SK-N-SH (cell line): ENCODE measurements at regions not wholly inside any gene's neighbourhood (a gene's known extent, or its start where the extent isn't known, plus 50 kb on each side); places are given as distances from the start of the nearest gene placed in this dataset.

ENCODE experiments used
- CTCF ChIA-PET: fragments of 300-600, 350-600 bp; formaldehyde crosslinking; extraction: SDS; loops from one replicate; lab custom pipeline; 2021; lab: Yijun Ruan, JAX
- POLR2A ChIA-PET: fragments of 350-600 bp; sonication (Branson Sonifier 250); formaldehyde crosslinking; extraction: SDS; loops from one replicate; lab custom pipeline; 2020; ENCODE audit warnings: antibody characterized with exemption, inconsistent platforms; lab: Yijun Ruan, JAX
- DNase-seq: peaks from one replicate; pipeline ENCODE4 v3.0.0; 2012
- H2AFZ ChIP-seq: fragments of 200-600 bp; sonication (generic); 2 replicates; pipeline ENCODE4 v1.8.1; 2016; ENCODE audit warnings: antibody characterized with exemption, mild to moderate bottlenecking, low read depth
- H3F3A ChIP-seq: fragments of 200-600 bp; sonication (generic); replicated peaks from 2 replicates; pipeline ENCODE3; 2016; ENCODE audit warnings: antibody characterized with exemption, mild to moderate bottlenecking; ENCODE audit not compliant: insufficient read depth
- H3K27ac ChIP-seq, 2 experiments: fragments of 200-500 bp in 1 of 2; fragments of 200-600 bp in 1 of 2; sonication (Bioruptor generic) in 1 of 2; sonication (generic), shearing (Covaris generic) in 1 of 2; 2 replicates each; pipeline versions ENCODE4 v1.5.1 to v1.6.1; 2014 to 2016; ENCODE audit warnings: low read depth in 2 of 2, inconsistent platforms in 1 of 2, low read length in 1 of 2, mild to moderate bottlenecking in 1 of 2, mixed read lengths in 1 of 2
- H3K27me3 ChIP-seq: fragments of 200-600 bp; sonication (generic), shearing (Covaris generic); 2 replicates; pipeline ENCODE4 v1.6.1; 2016; ENCODE audit warnings: mixed run types; ENCODE audit not compliant: insufficient read depth
- H3K36me3 ChIP-seq, 2 experiments: fragments of 200-500 bp in 1 of 2; fragments of 200-600 bp in 1 of 2; sonication (Bioruptor generic) in 1 of 2; sonication (generic) in 1 of 2; replicated peaks in 1 of 2; 2 replicates each; pipeline versions ENCODE3 to v1.5.1; 2014 to 2016; ENCODE audit warnings: low read length in 1 of 2, mild to moderate bottlenecking in 1 of 2; ENCODE audit not compliant: insufficient read depth in 2 of 2, control insufficient read depth in 1 of 2
- H3K4me1 ChIP-seq, 2 experiments: fragments of 200-500 bp in 1 of 2; fragments of 200-600 bp in 1 of 2; sonication (Bioruptor generic) in 1 of 2; sonication (generic), shearing (Covaris generic) in 1 of 2; 2 replicates each; pipeline versions ENCODE4 v1.5.1 to v1.6.1; 2014 to 2016; ENCODE audit warnings: low read depth in 1 of 2, low read length in 1 of 2, mixed run types in 1 of 2; ENCODE audit not compliant: insufficient read depth in 2 of 2, control insufficient read depth in 1 of 2
- H3K4me2 ChIP-seq: fragments of 200-600 bp; sonication (generic), shearing (Covaris generic); 2 replicates; pipeline ENCODE4 v1.6.1; 2017; ENCODE audit warnings: mixed run types
- H3K4me3 ChIP-seq, 2 experiments: fragments of 200-500 bp in 1 of 2; fragments of 200-600 bp in 1 of 2; sonication (Bioruptor generic) in 1 of 2; sonication (generic), shearing (Covaris generic) in 1 of 2; 2 replicates each; pipeline versions ENCODE4 v1.5.1 to v1.8.1; 2014 to 2016; ENCODE audit warnings: low read depth in 2 of 2, inconsistent platforms in 1 of 2, low read length in 1 of 2, mild to moderate bottlenecking in 1 of 2, mixed read lengths in 1 of 2, moderate library complexity in 1 of 2
- H3K79me2 ChIP-seq: fragments of 200-600 bp; sonication (generic); 2 replicates; pipeline ENCODE4 v1.8.1; 2017; ENCODE audit warnings: mild to moderate bottlenecking; ENCODE audit not compliant: insufficient read depth
- H3K9ac ChIP-seq: fragments of 200-600 bp; sonication (generic); 2 replicates; pipeline ENCODE4 v1.6.1; 2017; ENCODE audit warnings: mixed run types
- H3K9me2 ChIP-seq: fragments of 200-600 bp; sonication (generic); 2 replicates; pipeline ENCODE4 v1.6.1; 2017; ENCODE audit warnings: mixed run types
- H3K9me3 ChIP-seq: fragments of 200-600 bp; sonication (generic); 2 replicates; pipeline ENCODE4 v1.6.1; 2017; ENCODE audit warnings: mixed run types, mild to moderate bottlenecking, moderate library complexity
- H4K20me1 ChIP-seq: fragments of 200-600 bp; sonication (generic); 2 replicates; pipeline ENCODE4 v1.6.1; 2017; ENCODE audit warnings: mild to moderate bottlenecking, mixed run types; ENCODE audit not compliant: insufficient read depth
- EP300 ChIP-seq, 2 experiments: IDR thresholded peaks; 2 replicates each; pipeline versions ENCODE4 v1.4.0 to v1.6.1; 2012; ENCODE audit warnings: borderline replicate concordance in 1 of 2, low read depth in 1 of 2, low read length in 1 of 2
- EZH2phosphoT487 ChIP-seq: fragments of 200-600 bp; sonication (generic); IDR thresholded peaks from 2 replicates; pipeline ENCODE4 v1.6.1; 2017; ENCODE audit warnings: low read depth, mixed run types, mild to moderate bottlenecking, antibody characterized with exemption, moderate library complexity, borderline replicate concordance
- FOSL2 ChIP-seq: IDR thresholded peaks from 2 replicates; pipeline ENCODE4 v1.4.0; 2012; ENCODE audit warnings: low read depth, mild to moderate bottlenecking, moderate library complexity, borderline replicate concordance
- FOXM1 ChIP-seq: IDR thresholded peaks from 2 replicates; pipeline ENCODE4 v1.4.0; 2012; ENCODE audit warnings: low read depth, mild to moderate bottlenecking
- GATA2 ChIP-seq: sonication (generic); formaldehyde crosslinking; IDR thresholded peaks from 2 replicates; pipeline ENCODE4 v1.5.0; 2020; ENCODE audit warnings: mild to moderate bottlenecking, missing genetic modification reagents
- JUND ChIP-seq: IDR thresholded peaks from 2 replicates; pipeline ENCODE4 v1.4.0; 2012
- MEF2A ChIP-seq: IDR thresholded peaks from 2 replicates; pipeline ENCODE4 v1.4.0; 2012; ENCODE audit warnings: low read depth, borderline replicate concordance
- MXI1 ChIP-seq: IDR thresholded peaks from 2 replicates; pipeline ENCODE4 v1.6.1; 2012; ENCODE audit warnings: mild to moderate bottlenecking, low read depth, low read length, improper control_type of control experiment
- POLR2AphosphoS5 ChIP-seq: IDR thresholded peaks from 2 replicates; pipeline ENCODE4 v1.6.1; 2012; ENCODE audit warnings: low read depth, low read length
- RAD21 ChIP-seq: IDR thresholded peaks from 2 replicates; pipeline ENCODE4 v1.6.1; 2012; ENCODE audit warnings: mild to moderate bottlenecking, low read length
- RCOR1 ChIP-seq: fragments of 150-350 bp; IDR thresholded peaks from 2 replicates; pipeline ENCODE4 v1.6.1; 2017; ENCODE audit warnings: antibody characterized with exemption, low read length
- RFX5 ChIP-seq: IDR thresholded peaks from 2 replicates; pipeline ENCODE4 v1.6.1; 2012; ENCODE audit warnings: mild to moderate bottlenecking, improper control_type of control experiment, low read length
- SIN3A ChIP-seq: IDR thresholded peaks from 2 replicates; pipeline ENCODE4 v1.6.1; 2012; ENCODE audit warnings: low read depth, mild to moderate bottlenecking, low read length, moderate library complexity, borderline replicate concordance
- TAF1 ChIP-seq: IDR thresholded peaks from 2 replicates; pipeline ENCODE4 v1.6.1; 2012; ENCODE audit warnings: low read depth, mild to moderate bottlenecking, low read length, moderate library complexity, borderline replicate concordance
- TCF12 ChIP-seq: IDR thresholded peaks from 2 replicates; pipeline ENCODE4 v1.4.0; 2012
- TEAD4 ChIP-seq: IDR thresholded peaks from 2 replicates; pipeline ENCODE4 v1.4.0; 2012; ENCODE audit warnings: mild to moderate bottlenecking, borderline replicate concordance; ENCODE audit not compliant: insufficient read depth
- WGBS: methylation state at CpG from one replicate; pipeline ENCODE4 v1.1.6; 2017; ENCODE audit warnings: low lambda C conversion rate; 5-methylcytosine and 5-hydroxymethylcytosine counted together
- TF ChIP-seq, protein P1 (sequence below): fragments of 200-600 bp; sonication (generic); IDR thresholded peaks from 2 replicates; pipeline ENCODE4 v1.6.1; 2017; ENCODE audit warnings: antibody characterized with exemption, mild to moderate bottlenecking, moderate library complexity
- TF ChIP-seq, protein P2 (sequence below): IDR thresholded peaks from 2 replicates; pipeline ENCODE4 v1.4.0; 2012; ENCODE audit warnings: low read depth, borderline replicate concordance
- TF ChIP-seq, protein P3 (sequence below): fragments of 150-350 bp; IDR thresholded peaks from 2 replicates; pipeline ENCODE4 v1.6.1; 2017; ENCODE audit warnings: antibody characterized with exemption, low read length, low read depth, borderline replicate concordance
- TF ChIP-seq, protein P4 (sequence below): fragments of 150-350 bp; IDR thresholded peaks from 2 replicates; pipeline ENCODE4 v1.6.1; 2016; ENCODE audit warnings: mild to moderate bottlenecking, low read depth, low read length

DNA sequence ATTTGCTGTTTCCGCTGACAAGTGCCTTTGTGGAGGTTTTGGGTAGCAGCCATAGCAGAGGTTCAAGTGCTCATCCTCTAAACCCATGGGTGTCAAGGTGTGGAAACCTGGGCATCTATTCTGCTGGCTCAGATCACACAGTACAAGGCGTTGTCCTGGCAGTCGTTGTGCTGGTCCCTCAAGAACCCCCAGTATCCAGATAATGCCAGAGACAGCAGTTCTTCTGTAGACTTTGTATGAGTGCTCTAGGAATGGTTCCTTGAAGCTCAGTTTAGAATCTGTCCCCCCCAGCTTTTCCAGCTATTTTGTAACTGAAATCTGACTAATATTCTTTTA is 655.7 kb upstream of the MAP3K7 start (continued):
- TF ChIP-seq, protein P1, sequence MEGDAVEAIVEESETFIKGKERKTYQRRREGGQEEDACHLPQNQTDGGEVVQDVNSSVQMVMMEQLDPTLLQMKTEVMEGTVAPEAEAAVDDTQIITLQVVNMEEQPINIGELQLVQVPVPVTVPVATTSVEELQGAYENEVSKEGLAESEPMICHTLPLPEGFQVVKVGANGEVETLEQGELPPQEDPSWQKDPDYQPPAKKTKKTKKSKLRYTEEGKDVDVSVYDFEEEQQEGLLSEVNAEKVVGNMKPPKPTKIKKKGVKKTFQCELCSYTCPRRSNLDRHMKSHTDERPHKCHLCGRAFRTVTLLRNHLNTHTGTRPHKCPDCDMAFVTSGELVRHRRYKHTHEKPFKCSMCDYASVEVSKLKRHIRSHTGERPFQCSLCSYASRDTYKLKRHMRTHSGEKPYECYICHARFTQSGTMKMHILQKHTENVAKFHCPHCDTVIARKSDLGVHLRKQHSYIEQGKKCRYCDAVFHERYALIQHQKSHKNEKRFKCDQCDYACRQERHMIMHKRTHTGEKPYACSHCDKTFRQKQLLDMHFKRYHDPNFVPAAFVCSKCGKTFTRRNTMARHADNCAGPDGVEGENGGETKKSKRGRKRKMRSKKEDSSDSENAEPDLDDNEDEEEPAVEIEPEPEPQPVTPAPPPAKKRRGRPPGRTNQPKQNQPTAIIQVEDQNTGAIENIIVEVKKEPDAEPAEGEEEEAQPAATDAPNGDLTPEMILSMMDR = no peak
- TF ChIP-seq, protein P2, sequence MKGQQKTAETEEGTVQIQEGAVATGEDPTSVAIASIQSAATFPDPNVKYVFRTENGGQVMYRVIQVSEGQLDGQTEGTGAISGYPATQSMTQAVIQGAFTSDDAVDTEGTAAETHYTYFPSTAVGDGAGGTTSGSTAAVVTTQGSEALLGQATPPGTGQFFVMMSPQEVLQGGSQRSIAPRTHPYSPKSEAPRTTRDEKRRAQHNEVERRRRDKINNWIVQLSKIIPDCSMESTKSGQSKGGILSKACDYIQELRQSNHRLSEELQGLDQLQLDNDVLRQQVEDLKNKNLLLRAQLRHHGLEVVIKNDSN = no peak
- TF ChIP-seq MEF2A (no peak), TEAD4 (no peak)
- TF ChIP-seq, all 33 proteins: peak for 0

DNA sequence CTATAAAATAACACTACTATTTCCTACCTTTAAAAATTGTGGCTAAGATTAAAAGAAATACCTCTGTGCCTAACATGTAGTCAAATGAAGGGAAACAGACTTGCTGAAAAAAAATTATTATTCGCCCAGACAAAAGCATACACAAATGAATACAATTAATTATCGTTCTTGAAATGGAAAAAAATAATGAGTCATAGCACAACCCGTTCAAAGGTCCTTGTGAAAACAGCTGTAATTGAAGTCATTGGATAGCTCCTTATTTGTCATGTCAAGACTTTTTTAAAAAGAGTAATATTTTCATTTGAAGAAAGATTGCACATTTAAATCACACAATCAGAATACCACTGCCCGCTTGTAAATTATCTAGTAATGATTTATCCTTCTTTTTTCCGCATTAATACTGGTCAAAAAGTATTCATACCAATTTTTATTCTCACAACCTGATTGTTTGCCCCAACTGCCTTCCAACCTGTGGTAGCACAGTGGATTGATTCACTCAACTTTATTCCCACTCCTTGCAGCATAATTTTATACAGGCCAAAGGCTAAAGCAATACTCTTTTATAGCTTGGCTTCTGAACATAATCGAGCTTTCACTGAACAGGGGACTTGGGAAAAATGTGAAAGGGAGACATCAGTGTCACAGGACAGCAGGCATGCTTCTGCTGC is 655.2 kb upstream of the MAP3K7 start:
- no peaks in the 10 kb centered on the region for H3K9me2 ChIP-seq
- no peak overlapping the region for H3K27ac ChIP-seq
- H3K4me3 ChIP-seq = no peak overlapping the region
- no peaks in the 10 kb centered on the region for H4K20me1 ChIP-seq
- no peak for DNase-seq
- no peak for TF ChIP-seq FOXM1
- TF ChIP-seq TCF12 = no peak
- no peak for TF ChIP-seq SIN3A
- TF ChIP-seq, all 33 proteins: peak for 0
- no peak overlapping the region for H3K4me2 ChIP-seq
- H3K79me2 ChIP-seq = no peaks in the 10 kb centered on the region
- no peaks in the 10 kb centered on the region for H3K9me3 ChIP-seq
- no peak overlapping the region for H2AFZ ChIP-seq
- CTCF ChIA-PET = interaction anchor here (0.9 kb wide), 1 partner anchor 161 kb away, joined by 3 read pairs; no protein-coding TSS in a partner anchor
- no peak overlapping the region for H3K9ac ChIP-seq
- H3K4me1 ChIP-seq = no peaks in the 10 kb centered on the region
- H3K36me3 ChIP-seq = no peaks in the 10 kb centered on the region
- POLR2A ChIA-PET = no interaction called here
- 6% methylated on average over 6 of the region's 6 CpGs for WGBS
- H3F3A ChIP-seq = no peaks in the 10 kb centered on the region
- H3K27me3 ChIP-seq = no peaks in the 10 kb centered on the region

DNA sequence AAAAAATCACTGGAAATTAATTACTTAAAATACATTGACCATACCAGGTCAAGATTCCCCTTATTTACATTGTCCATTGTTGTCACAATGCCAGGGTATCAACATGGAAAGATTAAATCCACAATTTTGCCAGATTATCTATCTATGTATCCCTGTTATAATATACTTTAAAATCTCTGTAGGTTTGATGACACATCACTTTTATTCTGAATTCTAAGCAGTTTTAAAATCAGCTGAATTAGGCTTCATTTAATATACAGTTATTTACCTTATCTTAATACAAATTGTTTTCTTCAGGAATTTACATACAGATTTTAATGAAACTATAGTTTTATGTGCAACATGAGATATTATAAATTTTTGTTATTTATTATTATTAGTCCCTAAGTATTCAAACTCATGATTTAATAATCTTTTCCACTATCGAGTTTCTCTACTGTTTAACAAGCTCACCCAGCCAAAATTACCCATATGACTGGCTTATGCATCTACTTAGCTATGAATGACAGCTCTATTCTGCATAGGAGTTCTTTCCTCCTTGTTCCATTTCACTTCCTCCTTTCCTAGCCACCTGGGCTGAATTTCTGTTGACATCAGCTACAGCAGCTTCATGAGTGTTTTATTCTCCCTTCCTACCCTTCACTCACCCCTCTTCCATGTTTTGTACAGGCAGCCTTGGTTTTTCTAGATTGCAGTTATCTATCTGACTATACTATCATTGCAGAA is 654.2 kb upstream of the MAP3K7 start:
- H3K9ac ChIP-seq = no peak overlapping the region
- no peaks in the 10 kb centered on the region for H3K4me1 ChIP-seq
- no peak for DNase-seq
- no peaks in the 10 kb centered on the region for H3K36me3 ChIP-seq
- 0% methylated on average over 1 of the region's 1 CpG for WGBS
- no peaks in the 10 kb centered on the region for H3F3A ChIP-seq
- H3K9me3 ChIP-seq = no peaks in the 10 kb centered on the region
- H3K4me3 ChIP-seq = no peak overlapping the region
- H3K79me2 ChIP-seq = no peaks in the 10 kb centered on the region
- no peaks in the 10 kb centered on the region for H3K27me3 ChIP-seq
- no peaks in the 10 kb centered on the region for H3K9me2 ChIP-seq
- H3K27ac ChIP-seq = no peak overlapping the region
- POLR2A ChIA-PET = no interaction called here
- TF ChIP-seq FOSL2 (no peak), MEF2A (no peak), RAD21 (no peak), JUND (no peak), RFX5 (no peak), MXI1 (no peak), TAF1 (no peak), GATA2 (CRISPR knock-in tag) (no peak), POLR2AphosphoS5 (no peak), RCOR1 (no peak), EZH2phosphoT487 (no peak), EP300 (IDR thresholded peaks at IDR 0.05; ENCODE audit: borderline replicate concordance in 1 of 2, low read depth in 1 of 2, low read length in 1 of 2) (no peak)
- TF ChIP-seq, protein P3, sequence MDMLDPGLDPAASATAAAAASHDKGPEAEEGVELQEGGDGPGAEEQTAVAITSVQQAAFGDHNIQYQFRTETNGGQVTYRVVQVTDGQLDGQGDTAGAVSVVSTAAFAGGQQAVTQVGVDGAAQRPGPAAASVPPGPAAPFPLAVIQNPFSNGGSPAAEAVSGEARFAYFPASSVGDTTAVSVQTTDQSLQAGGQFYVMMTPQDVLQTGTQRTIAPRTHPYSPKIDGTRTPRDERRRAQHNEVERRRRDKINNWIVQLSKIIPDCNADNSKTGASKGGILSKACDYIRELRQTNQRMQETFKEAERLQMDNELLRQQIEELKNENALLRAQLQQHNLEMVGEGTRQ = no peak
- TF ChIP-seq, protein P4, sequence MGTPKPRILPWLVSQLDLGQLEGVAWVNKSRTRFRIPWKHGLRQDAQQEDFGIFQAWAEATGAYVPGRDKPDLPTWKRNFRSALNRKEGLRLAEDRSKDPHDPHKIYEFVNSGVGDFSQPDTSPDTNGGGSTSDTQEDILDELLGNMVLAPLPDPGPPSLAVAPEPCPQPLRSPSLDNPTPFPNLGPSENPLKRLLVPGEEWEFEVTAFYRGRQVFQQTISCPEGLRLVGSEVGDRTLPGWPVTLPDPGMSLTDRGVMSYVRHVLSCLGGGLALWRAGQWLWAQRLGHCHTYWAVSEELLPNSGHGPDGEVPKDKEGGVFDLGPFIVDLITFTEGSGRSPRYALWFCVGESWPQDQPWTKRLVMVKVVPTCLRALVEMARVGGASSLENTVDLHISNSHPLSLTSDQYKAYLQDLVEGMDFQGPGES = no peak
- TF ChIP-seq, all 33 proteins: peak for 0
- CTCF ChIA-PET = interaction anchor here (0.9 kb wide), 1 partner anchor 160 kb away, joined by 3 read pairs; no protein-coding TSS in a partner anchor
- no peaks in the 10 kb centered on the region for H4K20me1 ChIP-seq
- no peak overlapping the region for H3K4me2 ChIP-seq
- H2AFZ ChIP-seq = no peak overlapping the region
